SKM-1 (cell line): ENCODE measurements at regions not wholly inside any gene's neighbourhood (a gene's known extent, or its start where the extent isn't known, plus 50 kb on each side); places are given as distances from the start of the nearest gene placed in this dataset.
A peak's percentile ranks its signal among the peaks of the same experiment; 100 is the strongest.
"Not testable (repeated sequence)": the region's sequence is repeated elsewhere in the genome, so short reads cannot be mapped to it uniquely, and the experiment has no call there.

Source experiments
- DNase-seq: peaks from one replicate; lab custom pipeline; 2025; ENCODE audit not compliant: unreplicated experiment; lab: John Stamatoyannopoulos, UW

DNA sequence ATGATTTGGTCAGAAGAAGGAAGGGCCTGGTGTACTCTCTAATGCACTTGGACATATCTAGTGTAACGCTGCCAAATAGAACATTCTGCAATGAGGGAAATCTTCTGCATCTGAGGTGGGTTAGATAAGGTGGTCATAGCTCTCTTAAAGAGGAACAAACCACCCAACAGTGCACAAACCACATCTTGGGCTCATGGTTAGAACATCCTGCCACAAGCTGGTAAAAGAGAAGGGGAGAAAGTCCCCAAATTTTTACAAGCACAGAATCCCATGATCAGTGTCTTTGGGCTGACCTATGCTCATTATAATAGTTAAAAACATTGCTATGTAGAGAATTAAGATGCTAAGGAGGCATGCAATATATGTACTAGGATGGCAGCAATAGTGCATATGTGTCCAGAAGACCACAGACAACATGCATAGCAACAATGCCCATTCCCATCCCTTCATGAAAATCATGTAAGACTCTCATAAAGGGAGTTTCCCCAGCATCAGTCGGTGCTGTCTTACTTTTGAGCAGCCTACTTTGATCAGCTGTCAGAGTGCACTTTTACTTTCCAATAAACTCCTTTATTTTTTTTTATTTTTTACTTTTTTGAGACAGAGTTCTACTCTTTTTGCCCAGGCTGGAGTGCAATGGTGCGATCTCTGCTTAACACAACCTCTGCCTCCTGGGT, 99.7 kb upstream of the SLC7A11 start:
- DNase-seq, result no peak

DNA sequence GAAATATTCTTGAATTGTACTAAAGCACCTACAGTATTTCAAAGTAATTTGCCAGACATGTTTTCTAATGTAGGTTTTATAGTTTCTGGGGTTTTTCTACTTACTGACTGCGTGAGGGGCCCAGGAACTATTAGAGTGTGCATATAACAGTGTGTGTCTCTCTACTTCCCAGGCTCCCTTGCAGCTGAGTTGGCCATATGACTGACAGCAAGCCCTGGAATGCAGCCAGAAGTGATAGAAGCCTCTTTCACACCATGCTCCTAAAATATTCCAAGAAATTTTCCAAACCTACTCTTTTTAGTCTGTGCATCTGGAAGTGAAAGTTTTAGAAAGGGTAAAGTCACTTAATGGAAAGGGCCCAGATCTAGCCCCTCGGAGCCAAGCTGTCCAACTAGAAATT, 96.7 kb upstream of the SLC7A11 start:
- DNase-seq, result no peak

DNA sequence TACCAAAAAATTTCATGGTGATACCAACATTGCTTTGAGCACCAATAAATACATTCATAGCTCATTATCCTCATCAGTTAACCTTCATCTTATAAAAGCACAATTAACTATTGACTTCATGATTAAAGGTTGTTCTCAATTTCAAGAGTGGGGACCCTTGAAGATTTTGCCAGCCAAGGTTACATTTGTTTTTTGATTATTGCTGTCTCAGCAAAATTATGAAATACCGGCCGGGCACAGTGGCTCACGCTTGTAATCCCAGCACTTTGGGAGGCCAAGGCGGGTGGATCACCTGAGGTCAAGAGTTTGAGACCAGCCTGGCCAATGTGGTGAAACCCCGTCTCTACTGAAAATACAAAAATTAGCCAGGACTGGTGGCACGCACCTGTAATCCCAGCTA, 96.1 kb upstream of the SLC7A11 start:
- not testable (repeated sequence) for DNase-seq

DNA sequence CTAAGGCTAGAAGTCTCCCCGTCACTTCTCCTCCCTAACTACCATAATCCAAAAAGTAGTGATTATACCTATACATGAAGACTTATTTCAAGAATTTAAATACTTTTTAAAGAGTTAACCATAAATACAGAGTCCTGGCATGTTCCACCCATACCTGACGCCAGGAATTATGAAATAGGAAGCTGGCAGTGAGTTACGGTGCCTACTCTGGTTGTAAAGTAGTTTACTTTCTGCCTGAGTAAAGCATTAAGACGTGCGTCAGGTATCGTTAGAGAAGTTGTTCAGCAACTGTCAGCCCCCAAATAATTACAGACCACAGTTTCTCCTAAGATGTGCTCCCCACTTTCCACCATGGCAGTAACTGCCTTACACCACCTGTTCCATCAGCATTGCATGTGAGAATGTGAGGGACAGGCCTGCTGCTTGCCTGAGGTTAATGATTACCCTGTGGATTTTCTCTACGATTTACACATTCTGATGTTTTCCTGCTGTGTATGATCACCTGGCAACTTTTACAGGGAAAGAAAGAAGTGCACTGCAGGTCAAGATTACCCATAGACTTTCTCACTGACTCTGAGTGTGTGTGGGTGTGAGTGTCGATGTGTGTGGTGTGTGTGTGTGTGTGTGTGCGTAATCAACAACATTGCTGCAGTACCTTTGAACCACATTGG, 92.3 kb upstream of the SLC7A11 start:
- DNase-seq, result no peak

DNA sequence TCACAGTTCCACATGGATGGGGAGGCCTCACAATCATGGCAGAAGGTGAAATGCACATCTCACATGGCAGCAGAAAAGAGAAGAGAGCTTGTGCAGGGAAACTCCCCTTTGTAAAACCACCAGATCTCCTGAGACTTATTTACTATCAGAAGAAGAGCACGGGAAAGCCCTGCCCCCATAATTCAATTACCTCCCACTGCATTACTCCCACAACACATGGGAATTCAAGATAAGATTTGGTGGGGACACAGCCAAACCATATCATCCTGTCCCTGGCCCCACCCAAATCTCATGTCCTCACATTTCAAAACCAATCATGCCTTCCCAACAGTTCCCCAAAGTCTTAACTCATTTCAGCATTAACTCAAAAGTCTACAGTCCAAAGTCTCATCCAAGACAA, 90.3 kb upstream of the SLC7A11 start:
- not testable (repeated sequence) for DNase-seq

- no peak for DNase-seq
Observed at GRCh38 chr4:138330531-138330930, 88.4 kb upstream of the SLC7A11 start.

- DNase-seq, result no peak
Observed at GRCh38 chr4:138329506-138330070, 87.4 kb upstream of the SLC7A11 start.

DNA sequence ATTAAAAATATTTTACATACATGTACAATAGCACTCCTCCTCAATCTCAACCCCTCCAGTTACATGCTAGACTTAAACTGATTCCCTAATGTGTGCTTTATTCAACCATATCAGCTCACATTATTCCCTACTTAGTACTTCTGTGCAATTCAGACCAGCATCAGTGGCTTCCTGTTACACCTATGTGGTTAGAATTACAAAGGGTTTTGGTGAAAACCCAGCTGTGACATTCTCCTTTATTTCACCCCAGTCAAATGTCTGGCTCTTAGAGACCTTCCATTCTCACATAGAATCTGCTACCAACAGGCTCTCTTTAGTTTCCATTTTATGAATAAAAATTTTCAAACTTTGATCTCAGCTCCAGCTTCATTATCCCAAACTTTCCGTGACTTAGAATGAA, 85.2 kb upstream of the SLC7A11 start:
- DNase-seq, result no peak

- no peak for DNase-seq
Observed at GRCh38 chr4:138320831-138321230, 78.7 kb upstream of the SLC7A11 start.

- no peak for DNase-seq
Observed at GRCh38 chr4:138320030-138320429, 77.9 kb upstream of the SLC7A11 start.

- DNase-seq, result no peak
Observed at GRCh38 chr4:138317175-138317748, 75.1 kb upstream of the SLC7A11 start.

GRCh38 chr4:138312536-138312911, 70.4 kb upstream of the SLC7A11 start:
- DNase-seq, result no peak

GRCh38 chr4:138311771-138312535, 69.8 kb upstream of the SLC7A11 start:
- no peak for DNase-seq

GRCh38 chr4:138310991-138311390, 68.8 kb upstream of the SLC7A11 start:
- DNase-seq, result no peak

GRCh38 chr4:138310498-138310897, 68.3 kb upstream of the SLC7A11 start:
- no peak for DNase-seq

- DNase-seq, result no peak
Observed at GRCh38 chr4:138308356-138308755, 66.2 kb upstream of the SLC7A11 start.

DNA sequence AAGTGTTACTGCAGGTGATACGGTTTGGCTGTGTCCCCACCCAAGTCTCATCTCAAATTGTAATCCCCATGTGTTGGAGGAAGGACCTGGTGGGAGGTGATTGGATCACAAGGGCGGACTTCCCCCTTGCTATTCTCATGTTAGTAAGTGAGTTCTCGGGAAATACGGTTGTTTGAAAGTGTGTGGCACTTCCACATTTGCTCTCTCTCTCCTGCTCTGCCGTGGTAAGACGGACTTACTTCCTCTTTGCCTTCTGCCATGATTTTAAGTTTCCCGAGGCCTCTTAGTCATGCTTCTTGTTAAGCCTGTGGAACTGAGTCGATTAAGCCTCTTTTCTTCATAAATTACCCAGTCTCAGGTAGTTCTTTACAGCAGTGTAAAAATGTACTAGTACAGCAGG, 65.2 kb upstream of the SLC7A11 start:
- DNase-seq, result peak; percentile 70

DNA sequence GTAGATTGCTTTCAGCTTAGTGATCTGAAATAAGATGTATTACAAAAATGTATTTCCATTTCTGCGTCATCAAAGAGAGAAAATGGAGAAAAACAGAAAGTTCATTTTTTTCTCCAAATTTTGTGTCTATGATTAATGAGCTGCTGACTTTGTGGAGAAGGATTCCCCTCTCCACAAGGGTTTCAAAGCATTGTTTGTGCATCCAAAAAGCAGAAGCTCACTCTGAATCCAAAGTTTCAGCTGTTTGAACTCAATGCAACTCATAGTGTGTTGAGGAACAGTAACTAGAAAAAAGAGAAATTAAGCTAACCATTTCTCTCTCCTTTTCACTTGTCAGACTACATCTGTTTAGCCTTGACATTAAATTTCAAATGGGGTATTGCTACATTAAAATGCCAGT, 62.9 kb upstream of the SLC7A11 start:
- DNase-seq, result no peak

- no peak for DNase-seq
Observed at GRCh38 chr4:138301536-138301935, 59.4 kb upstream of the SLC7A11 start.

- no peak for DNase-seq
Observed at GRCh38 chr4:138300616-138301015, 58.5 kb upstream of the SLC7A11 start.

GRCh38 chr4:138299881-138300280, 57.7 kb upstream of the SLC7A11 start:
- no peak for DNase-seq

DNA sequence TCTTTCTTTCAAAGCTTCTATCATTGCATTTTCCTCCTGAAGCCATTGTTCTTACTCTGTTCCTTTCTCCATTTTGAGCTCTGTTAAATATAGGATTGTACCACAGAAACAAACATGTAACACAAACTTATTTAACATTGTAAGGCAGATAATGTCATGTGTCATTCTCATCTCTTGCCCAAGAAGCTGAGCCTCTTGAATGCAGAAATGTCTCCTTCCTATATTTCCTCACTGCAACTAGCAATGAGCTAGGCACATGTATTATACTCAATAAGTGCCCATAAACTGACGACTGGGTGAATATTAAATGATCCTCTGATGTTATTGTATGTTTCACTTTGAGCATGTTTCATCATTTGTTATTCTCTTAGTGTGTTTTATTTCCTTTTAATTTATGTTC, 56.7 kb upstream of the SLC7A11 start:
- DNase-seq, result no peak
